HG03280 (cell line): ENCODE measurements at regions not wholly inside any gene's neighbourhood (a gene's known extent, or its start where the extent isn't known, plus 50 kb on each side); places are given as distances from the start of the nearest gene placed in this dataset.

Source experiments
- ATAC-seq: cut with Tn5 transposase; IDR thresholded peaks from one replicate; pipeline ENCODE4 v1.9.1; 2021; ENCODE audit warnings: mild to moderate bottlenecking, moderate library complexity; ENCODE audit not compliant: unreplicated experiment

DNA sequence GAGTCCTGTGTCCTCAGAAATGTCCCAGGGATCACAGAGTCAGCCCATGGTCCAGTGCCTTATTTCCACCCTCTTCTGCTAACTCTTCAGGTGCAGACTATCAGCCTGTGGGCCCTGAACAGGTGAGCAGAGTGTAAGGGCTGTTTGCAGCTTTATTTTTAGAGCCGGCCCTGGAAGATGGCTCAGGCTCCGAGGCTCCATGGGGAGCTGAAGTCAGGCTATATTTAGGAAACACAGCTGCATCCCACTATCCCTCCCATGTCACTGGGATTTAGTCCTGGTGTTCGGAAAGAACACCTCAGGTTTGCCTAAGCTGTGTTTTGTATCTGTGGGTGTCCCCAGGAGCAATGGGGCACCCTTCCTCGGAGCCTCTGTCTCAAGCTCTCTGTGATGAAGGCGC is 126.9 kb downstream of the RPS24 start:
- ATAC-seq = no peak

DNA sequence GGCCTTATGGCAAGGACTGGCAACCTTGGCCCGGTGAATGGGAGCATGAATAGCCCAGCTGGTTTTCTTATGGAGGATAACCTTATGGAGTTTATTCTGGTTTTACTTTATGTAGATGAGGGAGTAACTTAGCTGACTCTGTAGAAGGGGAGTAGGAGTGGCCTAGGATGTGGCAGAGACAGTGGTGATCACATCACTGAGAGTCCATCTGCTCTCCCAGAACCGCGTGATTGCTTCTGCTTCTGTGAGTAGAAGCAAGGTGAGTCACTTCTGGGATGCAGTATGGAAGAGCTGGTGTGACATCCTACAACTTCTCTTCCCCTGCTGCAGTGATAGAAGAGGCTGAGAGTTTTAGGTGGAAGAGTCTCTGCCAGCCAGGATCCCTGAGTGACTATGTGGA is 129.2 kb downstream of the RPS24 start:
- ATAC-seq = no peak

DNA sequence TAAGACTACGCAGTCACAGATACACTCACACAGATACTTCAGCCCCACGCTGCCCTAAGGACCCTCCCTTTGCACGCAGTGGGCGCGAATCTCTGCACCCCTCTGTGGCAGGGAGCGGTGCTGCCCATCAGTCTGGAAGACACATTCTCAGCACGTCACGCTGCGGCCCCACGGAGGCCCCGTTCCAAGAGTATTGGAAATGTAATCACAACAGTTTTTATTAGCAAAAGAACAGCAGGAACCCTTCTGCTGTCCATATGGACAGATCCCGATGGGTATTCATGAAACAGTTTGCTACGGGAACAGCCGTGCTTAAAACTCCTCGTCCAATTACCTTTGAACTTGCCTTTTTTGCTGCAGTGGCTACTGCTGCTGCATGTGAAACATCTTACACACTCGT is 131.0 kb downstream of the RPS24 start:
- no peak for ATAC-seq

DNA sequence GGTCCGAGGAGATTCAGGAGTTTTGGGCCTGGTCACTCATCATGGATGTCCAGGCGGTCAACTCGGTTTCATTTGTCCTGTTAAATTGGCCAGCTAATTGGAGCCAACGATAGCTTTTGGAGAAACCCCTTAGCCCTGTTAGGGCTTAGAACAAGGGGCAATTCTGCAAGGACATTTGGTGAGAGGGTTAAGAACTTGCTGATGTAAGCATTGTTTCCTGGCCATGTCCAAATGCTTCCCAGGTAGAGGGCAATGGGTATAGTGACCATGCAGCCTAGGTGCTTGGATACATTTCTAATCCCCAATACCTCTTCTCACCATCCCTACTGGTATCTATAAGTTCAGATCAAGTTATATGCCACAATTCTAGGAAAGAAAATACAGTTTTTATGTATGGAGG is 131.5 kb downstream of the RPS24 start:
- ATAC-seq = no peak

DNA sequence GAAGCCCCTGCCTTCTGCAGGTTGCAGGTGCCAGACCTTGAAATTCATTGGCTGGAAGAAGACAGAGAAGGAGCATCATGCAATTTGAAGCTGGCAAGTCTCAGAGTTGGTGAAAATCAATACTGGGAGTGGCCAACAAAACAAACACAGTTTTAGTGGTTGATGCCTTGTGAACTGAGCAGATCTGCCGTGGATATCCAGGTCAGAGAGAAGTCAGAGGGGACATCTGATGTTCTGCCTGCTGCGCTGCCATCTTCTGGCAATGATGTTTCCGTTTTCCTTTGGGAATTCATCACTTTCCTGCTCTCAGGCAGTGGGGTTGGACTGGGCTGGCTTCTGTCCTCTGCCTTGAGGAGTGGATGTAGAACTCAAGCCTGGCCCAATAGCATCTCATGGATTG is 132.0 kb downstream of the RPS24 start:
- no peak for ATAC-seq

DNA sequence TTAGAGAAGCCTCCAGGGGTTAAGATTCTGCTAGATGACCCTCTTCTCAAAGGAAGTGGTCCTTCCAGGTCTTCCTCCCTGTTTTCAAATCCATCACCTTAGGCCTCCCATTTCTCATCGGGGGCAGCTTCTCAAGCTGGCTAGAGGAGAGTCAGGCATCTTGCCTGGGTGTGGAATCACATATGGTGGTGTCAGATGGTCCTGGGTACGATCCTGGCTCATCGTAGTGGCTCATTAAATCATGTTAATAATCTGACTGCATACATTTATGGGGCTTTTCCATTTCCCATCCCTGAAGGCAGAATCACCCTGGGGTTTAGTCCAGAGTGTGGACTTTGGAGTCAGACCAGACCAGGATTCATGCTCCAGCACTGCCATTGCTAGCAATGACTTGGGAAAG is 132.6 kb downstream of the RPS24 start:
- no peak for ATAC-seq

DNA sequence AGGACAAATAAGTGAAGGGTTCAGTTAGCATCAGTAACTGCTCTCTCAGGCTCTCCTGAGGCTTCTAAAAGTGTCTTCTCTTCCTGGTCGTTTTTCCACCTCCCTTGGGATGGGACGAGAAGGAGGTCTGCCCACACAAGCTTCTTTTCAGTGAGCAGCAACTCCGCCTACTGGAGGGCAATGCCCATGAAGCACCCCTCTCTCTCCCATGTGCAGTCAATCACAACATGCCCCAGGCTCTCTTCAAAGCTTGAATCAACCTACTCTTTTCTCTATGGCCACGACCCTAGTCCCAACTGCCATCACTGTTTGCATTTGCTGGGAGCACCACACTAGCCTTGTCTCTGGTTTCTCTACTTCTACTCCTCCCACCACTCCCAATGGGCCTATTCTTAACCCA is 135.6 kb downstream of the RPS24 start:
- ATAC-seq = no peak

DNA sequence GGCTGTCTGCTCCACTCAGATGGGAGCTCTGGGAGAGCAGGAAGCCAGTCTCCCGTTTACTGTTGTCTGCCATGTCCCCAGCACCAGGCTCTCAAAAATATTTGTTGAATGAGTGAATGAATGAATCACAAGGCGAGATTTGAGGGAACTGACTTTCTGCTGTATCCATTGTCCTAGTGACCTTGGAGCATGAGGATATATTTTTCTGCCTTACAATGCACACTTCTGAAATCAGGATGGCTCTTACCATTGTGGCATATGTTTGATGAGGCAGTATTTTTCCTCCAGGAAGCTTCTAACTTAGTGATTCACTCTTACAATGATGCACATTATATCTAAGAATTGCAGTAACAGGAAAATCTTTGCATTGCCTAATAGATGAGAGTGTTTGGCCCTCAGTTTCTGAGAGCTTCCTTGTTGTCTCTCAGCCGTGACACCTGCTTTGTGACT is 136.4 kb downstream of the RPS24 start:
- ATAC-seq = no peak

DNA sequence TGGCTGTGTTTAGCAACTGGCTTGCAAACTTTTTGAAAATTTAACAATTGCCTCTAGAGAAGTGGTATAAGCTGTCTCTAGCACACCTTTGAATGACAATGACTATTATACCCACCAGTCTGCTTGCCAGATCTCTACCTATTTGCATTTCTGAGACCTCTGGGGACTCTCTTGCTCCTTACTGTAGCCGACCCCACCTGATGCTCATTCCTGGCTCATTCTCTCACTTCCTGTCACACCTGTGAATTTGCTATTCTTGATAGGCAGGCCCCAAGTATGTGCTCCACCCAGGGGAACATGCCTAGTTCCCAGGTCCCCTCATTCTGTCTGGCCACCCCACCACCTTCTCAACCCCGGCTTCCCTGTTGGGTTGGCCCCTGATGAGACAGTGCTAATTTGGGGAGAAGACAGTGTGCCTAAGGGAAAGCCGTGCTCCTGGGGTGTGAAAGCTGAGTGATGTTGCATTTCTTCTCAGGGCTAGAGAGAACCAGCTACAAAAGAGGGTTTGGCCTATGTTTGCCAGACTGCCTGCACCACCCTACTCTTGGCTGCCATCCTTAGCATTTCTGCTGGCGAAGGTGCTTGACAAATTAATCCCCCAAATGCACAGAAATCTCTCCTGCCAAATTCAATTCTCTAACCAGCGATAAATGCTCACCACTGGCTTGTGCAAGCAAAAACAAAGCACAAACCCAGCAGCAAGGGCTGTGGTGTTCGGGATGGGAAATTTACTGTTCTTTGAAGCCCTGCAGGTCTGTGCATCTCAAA is 138.2 kb downstream of the RPS24 start:
- no peak for ATAC-seq

DNA sequence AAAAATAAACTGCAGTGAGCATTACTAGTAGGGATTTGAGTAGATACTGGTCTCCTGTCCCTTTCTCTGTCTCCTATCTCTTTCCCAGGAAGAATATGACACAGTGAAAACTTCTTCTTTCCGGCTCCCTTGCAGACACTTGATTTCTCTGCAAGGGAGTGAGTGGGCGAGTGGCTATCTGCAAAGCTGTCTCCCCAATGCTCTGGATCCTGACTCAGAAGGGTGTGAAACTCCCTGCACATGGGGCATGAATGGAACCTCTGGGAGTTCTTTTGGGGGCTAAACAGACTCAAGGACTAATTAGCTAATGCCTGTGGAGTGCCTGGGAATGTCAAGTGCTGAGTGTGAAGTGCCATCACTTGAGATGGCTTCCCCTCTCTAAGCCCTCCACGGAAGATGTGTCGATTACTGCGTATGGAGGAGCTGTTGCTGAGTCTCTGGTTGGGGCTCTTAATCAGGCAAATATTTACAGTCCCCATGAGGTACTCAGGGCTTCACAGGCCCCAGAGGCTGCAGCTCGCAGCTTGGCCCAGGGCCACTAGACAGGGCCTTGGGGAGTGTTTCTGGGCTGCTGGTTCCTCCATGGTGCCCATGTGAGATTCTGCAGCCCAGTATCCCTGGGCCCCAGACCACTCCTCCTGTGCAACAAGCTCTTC is 139.8 kb downstream of the RPS24 start:
- no peak for ATAC-seq

DNA sequence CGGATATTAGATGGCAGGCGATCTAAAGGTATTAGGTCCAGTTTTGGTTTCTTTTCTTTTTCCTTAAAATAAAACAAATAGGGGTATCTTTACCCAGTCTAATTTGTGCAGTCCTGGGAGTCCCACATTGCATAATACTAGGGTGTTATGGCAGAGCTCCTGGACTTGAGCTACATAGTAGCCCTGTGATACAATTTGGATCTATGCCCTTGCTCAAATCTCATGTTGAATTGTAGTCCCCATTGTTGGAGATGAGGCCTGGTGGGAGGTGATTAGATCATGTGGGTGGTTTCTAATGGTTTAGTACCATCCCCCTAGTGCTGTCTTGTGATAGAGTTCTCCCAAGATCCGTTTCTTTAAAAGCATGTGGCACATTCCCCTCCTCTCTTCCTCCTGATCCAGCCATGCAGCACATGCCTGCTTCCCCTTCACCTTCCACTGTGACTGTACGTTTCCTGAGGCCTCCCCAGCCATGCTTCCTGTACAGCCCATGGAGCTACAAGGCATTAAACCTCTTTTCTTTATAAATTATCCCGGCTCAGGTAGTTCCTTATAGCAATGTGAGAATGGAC is 141.9 kb downstream of the RPS24 start:
- ATAC-seq = no peak

DNA sequence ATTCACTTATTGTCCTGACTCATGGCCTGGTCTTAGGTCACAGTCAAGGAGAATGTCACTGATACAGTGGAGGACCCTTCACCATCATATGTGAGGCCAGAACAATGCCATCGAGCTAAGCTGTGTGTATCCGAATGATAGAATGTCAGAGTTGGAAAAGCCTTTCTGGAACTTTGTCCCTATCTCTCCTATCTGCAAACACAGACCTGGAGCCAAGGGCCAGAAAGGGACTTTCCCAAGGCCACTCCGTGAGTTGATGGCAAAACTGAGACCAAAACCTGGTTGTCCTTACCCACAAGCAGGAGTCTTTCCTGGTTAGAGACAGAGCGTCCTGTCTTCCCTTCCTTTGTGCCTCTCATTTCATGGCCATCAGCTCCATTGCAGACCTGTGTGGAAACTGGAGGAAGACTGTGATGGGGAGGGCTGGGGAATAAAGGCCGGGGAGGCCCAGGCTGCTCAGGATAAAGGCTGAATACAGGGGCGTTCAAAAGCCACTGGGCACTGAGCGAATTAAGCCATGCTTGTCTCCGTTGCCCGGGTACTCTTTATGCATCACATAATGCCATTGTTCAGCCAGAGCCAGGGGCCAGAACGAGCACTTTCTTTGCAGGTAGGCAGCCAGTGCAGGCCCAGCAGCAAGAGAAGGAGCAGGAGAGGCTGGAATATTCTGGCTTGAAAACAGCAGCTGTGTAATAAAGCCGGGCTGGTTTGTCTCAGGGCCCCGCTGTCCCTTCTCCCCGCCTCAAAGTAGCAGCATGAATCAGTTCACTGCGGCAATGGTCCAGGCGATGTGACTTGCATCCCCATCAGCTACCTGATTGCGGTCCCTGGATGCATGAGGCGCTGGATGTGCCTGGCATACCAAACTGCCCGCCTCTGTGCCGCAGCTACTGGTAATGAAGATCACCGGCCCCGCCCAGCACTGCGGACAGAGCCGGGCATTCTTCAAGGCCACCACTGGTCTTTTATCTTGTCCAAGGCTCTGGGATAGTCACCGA is 143.0 kb downstream of the RPS24 start:
- no peak for ATAC-seq

DNA sequence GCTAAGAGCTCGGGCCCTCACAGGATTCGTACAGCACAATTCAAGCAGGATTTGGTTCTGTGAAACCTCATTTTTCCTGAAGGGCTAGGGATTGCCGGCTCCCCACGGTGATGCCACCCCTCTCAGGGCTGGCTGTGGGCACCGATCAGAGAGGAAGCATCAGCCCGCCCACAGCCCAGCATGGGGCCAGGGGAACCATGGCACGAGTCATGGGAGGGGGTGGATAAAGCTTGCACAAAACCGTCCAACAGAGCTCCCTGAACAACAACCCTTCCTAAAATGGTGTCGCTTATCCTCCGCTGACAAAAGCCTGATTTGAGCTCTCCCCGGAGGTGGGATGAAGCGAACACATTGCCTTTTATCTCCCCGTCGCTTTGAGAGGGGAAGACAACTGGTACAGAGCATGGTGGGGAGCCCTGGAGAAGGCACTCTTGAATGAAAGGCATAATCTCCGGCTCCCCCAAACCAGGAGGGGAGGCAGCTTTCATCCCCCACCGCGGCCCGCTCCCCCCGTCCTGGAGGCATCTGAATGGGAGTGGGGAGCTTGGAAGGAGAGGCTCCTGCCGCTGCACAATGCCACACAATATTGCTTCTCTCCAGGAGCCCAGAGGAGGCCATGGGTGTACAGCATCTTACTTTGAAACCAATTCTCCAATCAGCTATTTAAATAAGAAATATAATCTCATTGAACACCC is 144.0 kb downstream of the RPS24 start:
- no peak for ATAC-seq

DNA sequence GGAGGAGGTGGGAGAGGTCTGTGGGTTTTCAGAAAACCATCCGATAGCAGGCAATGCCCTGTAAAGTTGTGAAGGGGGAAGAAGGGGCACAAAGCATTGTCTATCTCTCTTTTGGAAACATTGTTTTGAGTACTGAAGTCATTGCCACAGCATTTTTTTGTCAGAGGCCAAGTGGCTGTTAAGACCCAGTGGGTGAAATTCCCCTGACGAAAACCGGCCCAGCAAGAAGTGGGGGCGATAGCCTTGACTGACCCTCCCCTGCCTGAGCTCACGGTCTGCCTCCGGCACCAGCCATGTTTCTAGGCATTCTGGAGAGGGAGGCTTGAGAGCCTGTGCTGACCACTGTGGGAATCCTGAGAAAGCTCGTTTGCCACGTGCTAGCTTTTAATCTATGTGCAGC is 144.7 kb downstream of the RPS24 start:
- ATAC-seq = no peak

DNA sequence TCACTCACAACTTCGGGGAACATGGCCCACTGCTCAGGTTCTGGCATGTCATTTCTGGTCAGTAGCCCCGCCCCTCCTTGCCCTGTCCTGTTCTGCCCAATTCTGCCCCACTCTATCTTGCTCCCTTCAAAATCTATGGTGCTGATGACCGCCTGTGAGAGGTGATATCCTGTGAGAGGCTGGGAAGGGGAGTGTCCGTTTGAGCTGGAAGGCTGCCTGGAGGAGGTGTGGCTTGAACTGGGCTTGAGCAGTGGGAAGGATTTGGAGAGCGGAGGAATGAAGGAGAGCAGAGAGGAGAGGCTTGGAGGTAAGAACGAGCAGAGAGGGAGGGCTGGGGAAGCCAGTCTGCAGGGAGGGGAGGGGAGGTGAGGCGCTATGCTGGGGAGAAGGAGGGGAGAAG is 145.3 kb downstream of the RPS24 start:
- ATAC-seq = no peak

DNA sequence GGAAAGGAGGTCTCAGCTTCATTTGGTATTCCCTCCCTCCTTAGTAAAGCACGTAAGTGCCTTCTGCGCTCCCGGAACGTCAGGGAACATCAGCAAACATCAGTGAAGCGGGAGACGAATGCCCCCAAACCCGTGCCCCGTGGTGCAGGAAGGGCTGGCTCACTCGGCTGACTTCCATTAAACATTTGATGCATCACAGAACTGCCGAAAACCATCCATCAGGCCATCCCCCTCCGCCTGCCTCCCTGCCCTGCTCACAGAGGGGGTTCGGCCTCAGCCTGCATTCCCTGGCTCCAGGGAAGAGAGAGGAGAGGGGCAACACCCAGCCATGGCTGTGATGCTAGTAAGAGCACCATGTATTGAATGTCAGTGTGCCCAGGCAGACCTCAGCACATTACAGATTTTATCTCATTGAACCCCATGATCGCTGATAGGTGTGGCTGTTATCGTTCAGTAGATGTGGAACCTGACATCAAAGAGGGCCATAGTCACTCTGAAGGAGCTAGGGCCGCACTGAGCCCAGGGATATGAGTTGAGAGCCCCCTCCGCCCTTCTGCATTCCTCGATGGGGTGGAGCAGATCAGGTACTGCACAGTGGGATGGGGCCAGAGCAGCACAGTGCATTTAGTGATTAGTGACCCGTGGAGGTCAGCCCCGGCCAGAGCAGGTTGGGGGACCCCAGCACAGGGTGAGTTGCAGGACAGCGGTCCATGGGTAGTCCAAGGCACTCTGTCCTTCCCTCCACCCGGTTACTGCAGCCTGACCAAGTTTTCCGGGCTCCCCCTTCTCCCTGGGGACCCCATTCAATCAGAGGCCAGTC is 146.4 kb downstream of the RPS24 start:
- ATAC-seq = no peak

DNA sequence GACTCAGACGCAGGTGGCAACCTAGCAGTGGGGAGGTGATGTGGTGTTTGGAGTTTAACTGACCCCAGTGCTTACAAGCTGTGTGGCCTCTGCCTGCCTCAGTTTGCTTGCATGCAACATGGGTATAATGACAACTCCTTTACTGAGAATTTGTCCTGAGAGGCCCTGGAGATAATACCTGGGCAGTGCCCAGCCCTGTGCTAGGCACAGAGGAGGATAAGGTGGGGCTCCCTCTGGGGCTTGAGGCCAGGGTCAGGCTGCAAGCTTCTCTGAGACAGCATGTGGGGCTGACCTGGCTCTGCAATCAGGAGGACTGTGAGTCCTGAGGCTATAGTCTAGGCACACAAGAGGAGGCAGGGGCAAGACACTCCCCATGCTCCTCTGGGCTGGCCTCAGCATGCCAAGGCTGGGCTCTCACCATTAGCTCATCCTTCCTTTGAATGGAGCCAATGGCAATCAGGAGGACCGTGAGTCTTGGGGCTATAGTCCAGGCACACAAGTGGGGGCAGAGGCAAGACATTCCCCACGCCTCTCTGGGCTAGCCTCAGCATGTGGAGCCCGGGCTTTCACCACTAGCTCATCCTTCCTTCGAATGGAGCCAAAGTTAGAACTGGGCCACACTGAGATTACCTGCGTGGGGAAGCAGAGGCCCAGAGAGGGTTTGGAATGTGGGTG is 147.9 kb downstream of the RPS24 start:
- no peak for ATAC-seq

DNA sequence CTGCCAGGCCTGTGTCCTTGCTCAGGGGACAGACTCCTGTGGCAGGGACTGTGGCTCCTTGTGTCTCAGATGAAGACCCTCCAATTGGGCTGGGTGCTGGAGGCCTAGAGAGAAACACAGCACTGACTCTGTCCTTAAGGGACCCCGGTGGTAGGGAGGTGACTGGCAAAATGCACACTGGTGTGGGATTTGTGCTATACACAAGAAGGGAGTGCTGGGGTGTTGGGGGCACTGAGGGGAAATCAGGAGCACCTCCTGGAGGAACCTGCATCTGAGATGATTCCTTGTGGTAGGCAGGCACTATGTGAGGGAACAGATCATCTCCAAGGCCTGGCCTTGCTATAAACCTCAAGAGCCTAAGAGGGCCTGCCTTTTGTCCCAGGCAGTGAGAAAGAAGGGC is 149.2 kb downstream of the RPS24 start:
- no peak for ATAC-seq
